Tibial nerve (tissue), 4 donors: ENCODE measurements at regions not wholly inside any gene's neighbourhood (a gene's known extent, or its start where the extent isn't known, plus 50 kb on each side); places are given as distances from the start of the nearest gene placed in this dataset.

Experiments
- DNase-seq, 2 donors: peaks; one replicate each; pipeline ENCODE4 v3.0.0-alpha.2; 2019; ENCODE audit warnings: low spot score in 2 of 2
- H3K27ac ChIP-seq, 4 donors: fragments of 200-600 bp; sonication (generic) in 3 of 4; one replicate each; pipeline ENCODE4 v1.5.1; 2017 to 2019; ENCODE audit warnings: mild to moderate bottlenecking in 1 of 4
- H3K27me3 ChIP-seq, 2 donors: fragments of 200-600 bp; sonication (generic) in 1 of 2; one replicate each; pipeline versions ENCODE4 v1.5.1 to v1.6.0; 2017 to 2019
- H3K36me3 ChIP-seq, 3 donors: fragments of 200-600 bp; sonication (generic); one replicate each; pipeline ENCODE4 v1.5.1; 2018 to 2019
- H3K4me1 ChIP-seq, 4 donors: fragments of 200-600 bp; sonication (generic) in 3 of 4; one replicate each; pipeline ENCODE4 v1.5.1; 2017 to 2019
- H3K4me3 ChIP-seq, 4 donors: fragments of 200-600 bp; sonication (generic) in 3 of 4; one replicate each; pipeline ENCODE4 v1.5.1; 2017 to 2019; ENCODE audit warnings: mild to moderate bottlenecking in 1 of 4, moderate library complexity in 1 of 4
- H3K9me3 ChIP-seq, 4 donors: fragments of 200-600 bp; sonication (generic) in 3 of 4; one replicate each; pipeline ENCODE4 v1.5.1; 2017 to 2019
- CTCF ChIP-seq, 5 experiments: fragments of 200-600 bp in 3 of 5; fragments of 450-650 bp in 2 of 5; sonication (generic) in 3 of 5; IDR thresholded peaks; one replicate each; pipeline ENCODE4 v1.5.1; 2016 to 2019; ENCODE audit warnings: antibody characterized with exemption in 5 of 5, mild to moderate bottlenecking in 3 of 5, moderate library complexity in 2 of 5
- EP300 ChIP-seq, 2 donors: sonication (generic); formaldehyde crosslinking; IDR thresholded peaks; one replicate each; pipeline ENCODE4 v1.6.1; 2017; ENCODE audit warnings: antibody characterized with exemption in 2 of 2, mild to moderate bottlenecking in 1 of 2
- POLR2A ChIP-seq, 2 donors: fragments of 450-650 bp; IDR thresholded peaks; one replicate each; pipeline ENCODE4 v1.6.1; 2017; ENCODE audit warnings: antibody characterized with exemption in 2 of 2, mild to moderate bottlenecking in 2 of 2, moderate library complexity in 2 of 2
- WGBS, 2 donors: methylation state at CpG; one replicate each; pipeline ENCODE4 v1.1.5; 2018; 5-methylcytosine and 5-hydroxymethylcytosine counted together

- no peak for TF ChIP-seq POLR2A (IDR thresholded peaks at IDR 0.05)
- no peak for TF ChIP-seq CTCF (IDR thresholded peaks at IDR 0.05)
- no peak for TF ChIP-seq EP300 (IDR thresholded peaks at IDR 0.05)
- Histone ChIP-seq H3K9me3 (peaks cover 0 to 5% (median 0%) of the 10 kb centered on the region in 4 donors), H3K27me3 (no peaks in the 10 kb centered on the region), H3K27ac (no peak overlapping the region), H3K4me3 (no peak overlapping the region), H3K4me1 (no peaks in the 10 kb centered on the region), H3K36me3 (no peaks in the 10 kb centered on the region)
- DNase-seq: no peak
- 82 to 86% methylated on average over 4 of the region's 4 CpGs for WGBS, 2 donors
These were observed 545.4 kb downstream of the ADGRL2 start for GRCh38 chr1:82346141-82346540.

GRCh38 chr1:82343381-82343780, 542.6 kb downstream of the ADGRL2 start:
- Histone ChIP-seq H3K9me3 (no peaks in the 10 kb centered on the region), H3K27me3 (no peaks in the 10 kb centered on the region), H3K36me3 (no peaks in the 10 kb centered on the region), H3K4me1 (no peaks in the 10 kb centered on the region), H3K4me3 (no peak overlapping the region), H3K27ac (no peak overlapping the region)
- WGBS, 2 donors: 56 to 81% methylated on average over 2 of the region's 2 CpGs
- no peak for DNase-seq
- TF ChIP-seq CTCF (IDR thresholded peaks at IDR 0.05): no peak
- TF ChIP-seq EP300 (IDR thresholded peaks at IDR 0.05): no peak
- TF ChIP-seq POLR2A (IDR thresholded peaks at IDR 0.05): no peak

- 78 to 84% methylated on average over 1 of the region's 1 CpG for WGBS, 2 donors
- no peak overlapping the region for H3K27ac ChIP-seq
- peaks cover 0 to 5% (median 0%) of the 10 kb centered on the region in 4 donors for H3K4me1 ChIP-seq
- no peak overlapping the region for H3K4me3 ChIP-seq
- no peak for DNase-seq
- H3K27me3 ChIP-seq: no peaks in the 10 kb centered on the region
- H3K36me3 ChIP-seq: no peaks in the 10 kb centered on the region
- TF ChIP-seq EP300 (IDR thresholded peaks at IDR 0.05) (no peak), POLR2A (IDR thresholded peaks at IDR 0.05) (no peak), CTCF (IDR thresholded peaks at IDR 0.05) (no peak)
- H3K9me3 ChIP-seq: no peaks in the 10 kb centered on the region
These were observed 536.9 kb downstream of the ADGRL2 start for GRCh38 chr1:82337635-82338034.

- WGBS, 2 donors: 82 to 100% methylated on average over 3 of the region's 3 CpGs
- TF ChIP-seq CTCF (IDR thresholded peaks at IDR 0.05) (no peak), EP300 (IDR thresholded peaks at IDR 0.05) (no peak), POLR2A (IDR thresholded peaks at IDR 0.05) (no peak)
These were observed 529.6 kb downstream of the ADGRL2 start for GRCh38 chr1:82330330-82330729.

GRCh38 chr1:82329226-82329625, 528.5 kb downstream of the ADGRL2 start:
- H3K4me1 ChIP-seq: no peaks in the 10 kb centered on the region
- H3K4me3 ChIP-seq: no peak overlapping the region
- TF ChIP-seq POLR2A (IDR thresholded peaks at IDR 0.05): no peak
- H3K27ac ChIP-seq: no peak overlapping the region
- no peaks in the 10 kb centered on the region for H3K36me3 ChIP-seq
- 93 to 95% methylated on average over 6 of the region's 6 CpGs for WGBS, 2 donors
- peaks cover 0 to 11% (median 0%) of the 10 kb centered on the region in 4 donors for H3K9me3 ChIP-seq
- H3K27me3 ChIP-seq: no peaks in the 10 kb centered on the region
- DNase-seq: no peak

More at GRCh38 chr1:82330330-82330729, 529.6 kb downstream of the ADGRL2 start:
- DNase-seq: no peak
- H3K4me1 ChIP-seq: no peaks in the 10 kb centered on the region
- H3K27ac ChIP-seq: no peak overlapping the region
- H3K27me3 ChIP-seq: no peaks in the 10 kb centered on the region
- no peaks in the 10 kb centered on the region for H3K36me3 ChIP-seq
- peaks cover 0 to 11% (median 0%) of the 10 kb centered on the region in 4 donors for H3K9me3 ChIP-seq
- H3K4me3 ChIP-seq: no peak overlapping the region
